ENCODE measurements at regions not wholly inside any gene's neighbourhood (a gene's known extent, or its start where the extent isn't known, plus 50 kb on each side); places are given as distances from the start of the nearest gene placed in this dataset.

GRCh38 chr1:55876276-55877060, 661.3 kb upstream of the USP24 start:
- TF ChIP-seq CTCF (conservative IDR thresholded peaks at IDR 0.05 in 1 of 2, IDR thresholded peaks at IDR 0.05 in 1 of 2; ENCODE audit: low read depth in 1 of 2, low read length in 2 of 2) (no peak), EZH2 (IDR thresholded peaks at IDR 0.05; ENCODE audit: low read length, missing control alignments) (no peak)
